PC-3 (cell line): ENCODE measurements at regions not wholly inside any gene's neighbourhood (a gene's known extent, or its start where the extent isn't known, plus 50 kb on each side); places are given as distances from the start of the nearest gene placed in this dataset.

ENCODE experiments used
- ATAC-seq: fragments of 200-7000 bp; cut with Tn5 transposase; 2 replicates; pipeline ENCODE4 v1.9.1; 2020; ENCODE audit warnings: mild to moderate bottlenecking, moderate library complexity
- BruUV-seq: library from RNA; stranded (reverse); fragments of 400-500 nt; replicated peaks from 2 replicates; lab custom pipeline; 2021; lab: Mats Ljungman, UMichigan
- CTCF ChIA-PET: fragments of 300-600 bp; sonication (Branson Sonifier 250); formaldehyde crosslinking; loops from one replicate; lab custom pipeline; 2022; ENCODE audit warnings: antibody characterized with exemption; lab: Charles Lee
- POLR2A ChIA-PET: fragments of 300-600 bp; sonication (Branson Sonifier 250); formaldehyde crosslinking; loops from one replicate; lab custom pipeline; 2022; ENCODE audit warnings: antibody characterized with exemption; ENCODE audit not compliant: unreplicated experiment; lab: Charles Lee
- DNase-seq: peaks from one replicate; pipeline ENCODE4 v3.0.0-alpha.2; 2015
- H2AFZ ChIP-seq: fragments of 300-600 bp; sonication (generic); 2 replicates; pipeline ENCODE4 v1.6.0; 2016; ENCODE audit warnings: antibody characterized with exemption, low read length
- H3F3A ChIP-seq: fragments of 300-600 bp; sonication (generic); one replicate; pipeline ENCODE4 v1.6.0; 2017; ENCODE audit warnings: antibody characterized with exemption, low read length, control low read depth, mild to moderate bottlenecking; ENCODE audit not compliant: unreplicated experiment
- H3K27ac ChIP-seq: fragments of 300-600 bp; sonication (generic); 2 replicates; pipeline ENCODE4 v1.5.1; 2016; ENCODE audit warnings: mild to moderate bottlenecking, low read length
- H3K27me3 ChIP-seq: fragments of 300-600 bp; sonication (generic); 2 replicates; pipeline ENCODE4 v1.6.1; 2016; ENCODE audit warnings: low read length, mixed read lengths
- H3K36me3 ChIP-seq: fragments of 300-600 bp; sonication (generic); 2 replicates; pipeline ENCODE4 v1.6.1; 2016; ENCODE audit warnings: low read depth, mixed run types, low read length, mixed read lengths
- H3K4me1 ChIP-seq: fragments of 300-600 bp; sonication (generic); 2 replicates; pipeline ENCODE4 v1.5.1; 2016; ENCODE audit warnings: low read length; ENCODE audit not compliant: insufficient read depth
- H3K4me2 ChIP-seq: fragments of 300-600 bp; sonication (generic); 2 replicates; pipeline ENCODE4 v1.6.0; 2016; ENCODE audit warnings: low read length
- H3K4me3 ChIP-seq: fragments of 300-600 bp; sonication (generic); 2 replicates; pipeline ENCODE4 v1.5.1; 2016; ENCODE audit warnings: mild to moderate bottlenecking, low read length, mixed read lengths
- H3K79me2 ChIP-seq: fragments of 300-600 bp; sonication (generic); 2 replicates; pipeline ENCODE4 v1.6.1; 2017; ENCODE audit warnings: low read length, mixed read lengths
- H3K9ac ChIP-seq: fragments of 300-600 bp; sonication (generic); 2 replicates; pipeline ENCODE4 v1.6.0; 2016; ENCODE audit warnings: mild to moderate bottlenecking, low read length
- H3K9me2 ChIP-seq: fragments of 300-600 bp; sonication (generic); replicated peaks from 2 replicates; pipeline ENCODE4 v1.6.1; 2016; ENCODE audit warnings: mixed run types, low read length, mixed read lengths
- H3K9me3 ChIP-seq: fragments of 300-600 bp; sonication (generic); 2 replicates; pipeline ENCODE4 v1.6.1; 2016; ENCODE audit warnings: low read length, mixed read lengths
- H4K20me1 ChIP-seq: fragments of 300-600 bp; sonication (generic); 2 replicates; pipeline ENCODE4 v1.6.1; 2016; ENCODE audit warnings: low read length, mixed read lengths
- CTCF ChIP-seq: fragments of 300-600 bp; sonication (generic); conservative IDR thresholded peaks from 2 replicates; pipeline ENCODE4 v1.5.1; 2017; ENCODE audit warnings: antibody characterized with exemption, low read depth, mild to moderate bottlenecking, low read length
- EZH2 ChIP-seq: fragments of 300-600 bp; sonication (generic); IDR thresholded peaks from one replicate; pipeline ENCODE4 v1.6.1; 2017; ENCODE audit warnings: antibody characterized with exemption, mild to moderate bottlenecking, low read length; ENCODE audit not compliant: unreplicated experiment
- EZH2phosphoT487 ChIP-seq: fragments of 300-600 bp; sonication (generic); IDR thresholded peaks from 2 replicates; pipeline ENCODE4 v1.6.1; 2018; ENCODE audit warnings: mild to moderate bottlenecking, antibody characterized with exemption, low read length, borderline replicate concordance
- intact Hi-C: fragments of 100-400 bp; cut with micrococcal nuclease; formaldehyde crosslinking; loops from 2 replicates; pipeline ENCODE4 v1.9.0; 2023

- ChIA-PET POLR2A (no interaction called here), CTCF (no interaction called here)
- Histone ChIP-seq H3K9me2 (no peaks in the 10 kb centered on the region), H3K27ac (no peak overlapping the region), H3F3A (no peaks in the 10 kb centered on the region), H3K9me3 (0 out of 2 replicates have a peak, but pooled peaks cover 4% of the 10 kb centered on the region), H2AFZ (no peak overlapping the region), H3K9ac (no peak overlapping the region), H3K36me3 (no peaks in the 10 kb centered on the region), H3K79me2 (no peaks in the 10 kb centered on the region), H4K20me1 (no peaks in the 10 kb centered on the region), H3K27me3 (no peaks in the 10 kb centered on the region), H3K4me2 (no peak overlapping the region), H3K4me3 (no peak overlapping the region), H3K4me1 (peaks cover 25% of the 10 kb centered on the region)
- intact Hi-C loops: no loop called here
- TF ChIP-seq EZH2 (no peak), CTCF (no peak), EZH2phosphoT487 (no peak)
- BruUV-seq: no TSS peak
- no peak for ATAC-seq
- no peak for DNase-seq
Observed at GRCh38 chr1:66433611-66434010, 100.3 kb upstream of the SGIP1 start.

GRCh38 chr1:66434096-66434495 is 99.9 kb upstream of the SGIP1 start:
- Histone ChIP-seq H3K4me1 (peaks cover 29% of the 10 kb centered on the region), H3K9me3 (0 out of 2 replicates have a peak, but pooled peaks cover 4% of the 10 kb centered on the region), H2AFZ (no peak overlapping the region), H3K79me2 (no peaks in the 10 kb centered on the region), H3K27ac (no peak overlapping the region), H3K9me2 (no peaks in the 10 kb centered on the region), H3K4me3 (no peak overlapping the region), H3K4me2 (no peak overlapping the region), H3K36me3 (no peaks in the 10 kb centered on the region), H3K27me3 (no peaks in the 10 kb centered on the region), H4K20me1 (no peaks in the 10 kb centered on the region), H3F3A (no peaks in the 10 kb centered on the region), H3K9ac (no peak overlapping the region)
- peak; percentile 70 for DNase-seq
- intact Hi-C loops: no loop called here
- TF ChIP-seq EZH2phosphoT487: no peak
- TF ChIP-seq CTCF: no peak
- TF ChIP-seq EZH2: no peak
- CTCF ChIA-PET: interaction anchor here (0.6 kb wide), 1 partner anchor 59 kb away, joined by 5 read pairs; no protein-coding TSS in a partner anchor
- BruUV-seq: no TSS peak
- no peak; the same call in 1 of the 2 replicates for ATAC-seq
- POLR2A ChIA-PET: no interaction called here

GRCh38 chr1:66435541-66435940 is 98.4 kb upstream of the SGIP1 start:
- TF ChIP-seq CTCF (no peak), EZH2phosphoT487 (no peak), EZH2 (no peak)
- Histone ChIP-seq H4K20me1 (no peaks in the 10 kb centered on the region), H2AFZ (no peak overlapping the region), H3K9me3 (0 out of 2 replicates have a peak, but pooled peaks cover 4% of the 10 kb centered on the region), H3K4me1 (peaks cover 34% of the 10 kb centered on the region), H3K4me2 (no peak overlapping the region), H3K36me3 (no peaks in the 10 kb centered on the region), H3F3A (no peaks in the 10 kb centered on the region), H3K27me3 (no peaks in the 10 kb centered on the region), H3K4me3 (no peak overlapping the region), H3K9me2 (no peaks in the 10 kb centered on the region), H3K79me2 (no peaks in the 10 kb centered on the region), H3K9ac (no peak overlapping the region), H3K27ac (no peak overlapping the region)
- no TSS peak for BruUV-seq
- DNase-seq: no peak
- intact Hi-C loops: loop anchor here (5.0 kb wide), 3 partner anchors 83 to 163 kb away; no protein-coding TSS in a partner anchor
- ChIA-PET CTCF (interaction anchor here (1.3 to 1.5 kb wide), 2 partner anchors 104 to 144 kb away, joined by 5 to 7 read pairs; no protein-coding TSS in a partner anchor), POLR2A (no interaction called here)
- no peak for ATAC-seq
